GM18498 (cell line): ENCODE measurements at regions not wholly inside any gene's neighbourhood (a gene's known extent, or its start where the extent isn't known, plus 50 kb on each side); places are given as distances from the start of the nearest gene placed in this dataset.

ENCODE experiments used
- ATAC-seq: cut with Tn5 transposase; IDR thresholded peaks from one replicate; pipeline ENCODE4 v1.9.1; 2021; ENCODE audit warnings: mild to moderate bottlenecking, moderate library complexity; ENCODE audit not compliant: unreplicated experiment

- no peak for ATAC-seq
These were observed 263.5 kb downstream of the CENPW start for GRCh38 chr6:126603410-126603809.

DNA sequence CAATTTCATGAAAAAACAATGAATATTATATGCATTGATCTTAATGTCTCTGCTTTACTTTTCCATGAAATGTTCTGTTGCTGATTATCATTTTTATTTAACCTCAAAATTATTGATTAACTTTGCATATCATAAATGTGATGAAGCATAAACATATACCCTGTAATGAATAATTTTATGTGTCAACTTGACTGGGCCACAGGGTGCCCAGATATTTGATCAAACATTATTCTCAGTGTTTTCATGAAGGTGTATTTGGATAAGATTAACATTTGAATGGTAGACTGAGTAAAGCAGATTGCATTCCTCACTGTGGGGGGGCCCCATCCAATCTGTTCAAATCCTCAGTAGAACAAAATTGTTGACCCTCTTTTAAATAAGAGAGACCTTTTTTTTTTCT, 265.2 kb downstream of the CENPW start:
- no peak for ATAC-seq

DNA sequence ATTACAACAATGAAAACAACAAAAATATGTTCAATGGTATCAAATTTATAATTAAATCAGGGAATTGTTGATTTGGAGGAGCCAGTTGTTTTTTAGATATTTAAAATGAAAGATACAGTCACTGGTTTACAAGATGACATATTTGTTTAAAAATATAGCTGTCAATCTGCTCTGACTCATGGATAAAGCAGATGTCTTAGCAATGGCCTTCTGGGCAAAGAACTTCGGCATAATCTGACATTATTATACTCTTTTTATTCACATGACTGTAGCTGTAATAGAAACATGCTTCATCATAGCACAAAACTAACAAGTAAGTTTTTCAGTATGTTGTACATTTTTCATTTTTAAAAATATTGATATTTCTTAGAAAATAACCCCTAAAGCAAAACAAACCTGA, 267.4 kb downstream of the CENPW start:
- no peak for ATAC-seq

DNA sequence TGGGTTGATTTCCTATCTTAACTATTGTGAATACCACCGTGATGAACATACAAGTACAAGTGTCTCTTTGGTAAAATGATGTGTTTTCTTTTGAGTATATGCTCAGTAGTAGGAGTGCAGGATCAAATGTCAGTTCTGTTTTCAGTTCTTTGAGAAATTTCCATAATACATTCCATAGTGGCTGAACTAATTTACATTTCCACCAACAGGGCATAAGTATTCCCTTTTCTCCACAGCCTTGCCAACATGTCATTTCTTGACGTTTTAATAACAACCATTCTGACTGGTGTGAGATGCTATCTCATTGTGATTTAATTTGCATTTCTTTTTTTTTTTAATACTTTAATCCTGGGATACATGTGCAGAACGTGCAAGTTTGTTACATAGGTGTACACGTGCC, 268.8 kb downstream of the CENPW start:
- no peak for ATAC-seq

- no peak for ATAC-seq
These were observed 275.0 kb downstream of the CENPW start for GRCh38 chr6:126614642-126615504.

GRCh38 chr6:126616866-126617265, 277.0 kb downstream of the CENPW start:
- ATAC-seq, result no peak

- no peak for ATAC-seq
These were observed 278.9 kb downstream of the CENPW start for GRCh38 chr6:126618639-126619343.

DNA sequence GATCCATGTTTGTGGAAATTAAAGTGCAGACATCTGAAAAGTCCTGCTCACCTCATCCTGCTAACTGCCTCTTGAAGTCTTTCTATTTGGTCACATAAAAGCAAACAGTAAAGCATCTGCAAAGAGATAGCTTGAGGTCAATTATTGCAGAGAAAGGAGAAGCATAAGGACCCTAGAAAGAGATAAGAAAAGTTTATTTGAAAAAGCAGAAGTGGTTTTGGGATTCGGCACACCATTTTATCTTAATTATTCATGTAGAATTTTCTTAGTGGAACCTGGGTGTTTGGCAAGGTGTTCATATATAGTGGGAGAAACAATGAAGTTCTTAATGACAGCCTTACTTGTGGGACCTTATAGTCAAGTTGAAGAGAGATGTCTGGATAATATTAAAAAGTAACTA, 280.8 kb downstream of the CENPW start:
- no peak for ATAC-seq

DNA sequence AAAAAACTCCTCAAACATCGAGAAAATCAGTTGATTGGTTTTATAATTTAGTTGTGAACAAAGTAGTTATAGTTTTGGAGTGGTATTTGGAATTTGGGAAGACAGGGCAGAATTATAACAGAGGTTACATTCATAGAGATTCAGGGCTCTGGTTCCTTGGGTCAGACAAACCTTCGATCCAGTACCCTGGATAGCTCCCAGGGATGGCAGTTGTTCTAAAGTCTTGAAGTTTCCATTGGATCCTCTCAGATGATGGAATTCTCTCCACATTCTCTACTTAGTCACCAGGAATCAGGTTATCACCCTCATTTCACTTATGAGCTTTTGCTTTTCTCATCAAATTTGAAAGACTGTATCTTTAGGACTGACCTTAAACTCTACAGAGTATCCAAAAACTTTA, 285.1 kb downstream of the CENPW start:
- ATAC-seq, result no peak

DNA sequence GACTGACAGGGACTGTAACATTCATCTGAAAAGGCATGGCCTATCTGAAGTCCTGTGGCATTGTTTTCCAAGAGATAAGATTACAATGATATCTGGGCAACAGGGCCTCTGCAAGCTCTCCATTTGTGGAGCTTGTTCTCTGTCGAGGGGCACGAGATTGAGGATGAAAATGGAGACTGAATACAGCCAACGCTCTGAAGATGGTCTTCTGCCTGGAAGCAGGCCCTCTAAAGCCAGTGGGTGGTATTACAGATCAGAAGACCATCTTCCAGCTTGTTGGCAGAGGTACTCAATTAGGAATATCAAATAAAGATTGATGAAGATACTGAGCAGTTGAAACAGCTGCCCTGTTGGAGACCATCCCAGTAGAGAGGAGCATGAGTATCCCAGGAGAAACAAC, 288.2 kb downstream of the CENPW start:
- ATAC-seq, result peak; percentile 65

DNA sequence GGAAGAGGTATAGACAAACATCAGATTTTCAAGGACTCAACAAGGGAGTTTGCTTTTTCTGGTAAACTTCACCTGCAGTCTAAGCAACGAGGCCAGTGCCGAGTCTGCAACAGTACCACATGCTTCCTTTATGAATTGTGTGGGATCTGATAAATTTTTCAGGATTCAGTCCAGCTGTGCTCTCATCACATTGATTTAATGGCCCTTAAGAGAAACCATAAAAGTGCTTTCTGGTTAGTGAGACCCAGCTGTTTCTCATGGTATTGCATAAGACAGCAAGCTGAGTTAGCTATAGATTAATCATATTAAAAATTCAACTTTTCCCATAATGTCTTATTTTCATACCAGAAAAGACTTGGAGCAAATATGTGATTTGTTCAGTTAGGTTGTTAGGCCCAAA, 291.4 kb downstream of the CENPW start:
- ATAC-seq, result no peak

GRCh38 chr6:126632271-126632670, 292.4 kb downstream of the CENPW start:
- no peak for ATAC-seq

GRCh38 chr6:126633373-126633772, 293.5 kb downstream of the CENPW start:
- ATAC-seq, result no peak

DNA sequence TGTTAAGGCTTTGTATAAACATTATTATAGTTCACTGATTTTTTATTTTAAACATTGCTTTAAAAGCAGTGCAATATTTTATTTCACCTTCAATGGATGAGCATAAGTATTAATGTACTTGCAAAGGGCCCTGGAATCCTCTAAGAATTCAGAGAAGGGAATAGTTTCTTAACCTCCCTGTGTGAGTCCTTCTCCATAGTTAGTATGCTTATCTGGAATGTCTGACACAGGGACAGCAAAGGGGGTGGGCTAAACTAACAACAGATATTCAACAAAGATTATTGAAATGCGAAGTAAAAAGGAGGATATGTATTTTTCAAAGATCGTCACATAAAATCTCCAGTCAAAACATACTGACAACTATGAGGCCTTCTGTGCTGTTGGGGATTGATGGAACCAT, 300.4 kb downstream of the CENPW start:
- no peak for ATAC-seq

DNA sequence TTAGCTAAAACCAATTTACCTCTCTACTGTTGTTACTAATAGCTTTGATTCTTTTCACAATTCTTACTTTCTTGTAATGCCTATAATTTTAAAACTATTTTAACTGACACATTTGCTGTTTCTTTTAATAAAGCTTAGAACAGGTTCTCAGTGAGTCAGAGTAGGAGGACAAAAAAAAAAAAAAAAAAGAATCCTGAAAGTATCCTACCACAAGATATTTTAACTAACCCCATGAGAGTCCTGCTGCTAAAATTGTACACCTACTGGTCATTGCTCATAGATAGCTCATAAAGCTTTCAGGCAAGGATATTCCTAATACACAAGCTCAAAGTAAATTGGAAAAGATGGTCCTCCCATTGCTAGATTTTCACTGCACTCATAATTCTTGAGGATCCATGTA, 301.0 kb downstream of the CENPW start:
- ATAC-seq, result no peak

DNA sequence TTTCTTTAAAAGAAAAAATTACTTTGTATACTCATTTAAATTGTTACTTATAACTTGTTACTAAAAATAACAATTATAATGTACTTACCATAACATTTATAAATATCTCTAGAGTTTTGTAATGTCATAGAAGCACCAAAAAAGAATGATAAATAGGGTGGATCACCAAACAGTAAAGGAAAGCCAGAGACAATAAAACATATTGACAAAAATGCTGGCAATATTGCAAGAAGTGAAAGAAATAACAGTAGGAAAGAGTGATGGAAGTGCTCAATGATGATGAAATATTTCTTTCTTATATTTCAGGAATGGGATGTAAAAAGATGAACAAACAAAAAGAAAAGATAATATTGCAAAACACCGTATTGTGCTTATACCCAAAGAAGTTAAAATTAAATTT, 301.7 kb downstream of the CENPW start:
- ATAC-seq, result no peak

DNA sequence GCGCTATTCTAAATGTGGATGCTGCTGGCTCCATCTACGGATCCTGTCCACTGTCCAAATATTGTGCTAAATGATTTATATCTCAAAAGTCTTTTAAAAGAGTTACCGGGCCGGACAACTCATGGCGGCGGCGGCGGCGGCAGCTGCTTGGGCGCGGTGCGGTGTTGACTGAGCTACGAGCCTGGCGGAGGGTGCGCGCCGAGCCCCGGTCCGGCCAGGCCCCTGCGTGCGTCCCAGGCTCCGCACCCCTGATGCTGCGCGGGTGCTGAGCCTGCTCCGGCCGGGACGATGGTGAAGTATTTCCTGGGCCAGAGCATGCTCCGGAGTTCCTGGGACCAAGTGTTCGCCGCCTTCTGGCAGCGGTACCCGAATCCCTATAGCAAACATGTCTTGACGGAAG, 303.4 kb downstream of the CENPW start:
- ATAC-seq, result no peak

GRCh38 chr6:126650931-126651330, 311.0 kb downstream of the CENPW start:
- no peak for ATAC-seq

DNA sequence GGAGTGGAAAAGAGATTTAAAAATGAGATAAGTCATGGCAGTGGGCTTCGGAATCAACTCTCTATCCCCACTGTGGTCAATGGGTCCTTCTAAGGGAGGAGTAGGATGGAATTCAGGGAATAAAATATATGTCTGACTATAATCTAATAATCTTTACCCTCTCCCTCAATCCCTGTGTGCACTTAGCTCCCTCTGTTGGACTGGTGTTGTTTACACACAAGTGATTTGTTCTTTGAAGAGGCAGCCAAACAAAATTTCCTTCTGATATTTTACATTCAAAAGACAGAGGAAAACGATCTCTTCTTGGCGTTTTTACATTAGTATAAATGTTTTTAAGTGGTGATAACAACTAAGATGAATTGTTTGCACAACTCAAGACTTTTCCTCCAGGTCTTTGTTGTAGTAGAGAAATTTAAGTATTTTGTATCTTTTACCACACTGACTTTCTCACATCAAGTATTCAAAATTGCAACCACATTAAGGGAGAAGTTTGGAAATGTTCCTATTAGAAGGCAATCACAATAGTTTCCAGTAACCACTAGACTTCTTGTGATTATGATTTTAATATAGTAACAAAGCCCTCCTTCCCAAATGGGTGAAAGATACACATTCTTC, 317.8 kb downstream of the CENPW start:
- no peak for ATAC-seq

- ATAC-seq, result no peak
These were observed 320.5 kb downstream of the CENPW start for GRCh38 chr6:126660376-126660775.

GRCh38 chr6:126661646-126662045, 321.7 kb downstream of the CENPW start:
- no peak for ATAC-seq

- no peak for ATAC-seq
These were observed 323.1 kb downstream of the CENPW start for GRCh38 chr6:126662966-126663365.
